ENCODE measurements at regions not wholly inside any gene's neighbourhood (a gene's known extent, or its start where the extent isn't known, plus 50 kb on each side); places are given as distances from the start of the nearest gene placed in this dataset.

DNA sequence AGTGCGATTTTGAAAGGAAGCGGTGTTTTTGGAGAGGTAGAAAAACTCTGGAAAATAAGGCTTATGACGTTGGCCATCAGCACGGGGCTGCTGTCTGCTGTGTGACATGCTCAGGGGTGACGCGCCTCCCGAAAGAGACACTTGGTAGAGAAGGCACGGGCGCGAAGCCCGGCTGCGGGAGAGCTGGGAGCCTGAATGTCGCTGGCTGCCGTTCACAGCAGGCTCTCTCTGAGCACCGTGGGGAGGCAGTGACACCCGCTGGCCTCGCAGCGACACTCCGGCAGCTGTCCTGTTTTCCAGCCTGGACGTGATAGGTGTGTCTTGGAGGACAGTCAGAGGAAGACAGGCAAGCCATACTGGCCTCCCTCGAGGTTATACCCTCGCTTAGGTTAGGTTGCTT, 759.1 kb upstream of the RBFOX1 start:
- peak in 2 of 7 experiments; percentile 13 for TF ChIP-seq CTCF (IDR thresholded peaks at IDR 0.05)
- no peak for TF ChIP-seq POLR2A (IDR thresholded peaks at IDR 0.05)
